ENCODE measurements at regions not wholly inside any gene's neighbourhood (a gene's known extent, or its start where the extent isn't known, plus 50 kb on each side); places are given as distances from the start of the nearest gene placed in this dataset.
A peak's percentile ranks its signal among the peaks of the same experiment; 100 is the strongest.

DNA sequence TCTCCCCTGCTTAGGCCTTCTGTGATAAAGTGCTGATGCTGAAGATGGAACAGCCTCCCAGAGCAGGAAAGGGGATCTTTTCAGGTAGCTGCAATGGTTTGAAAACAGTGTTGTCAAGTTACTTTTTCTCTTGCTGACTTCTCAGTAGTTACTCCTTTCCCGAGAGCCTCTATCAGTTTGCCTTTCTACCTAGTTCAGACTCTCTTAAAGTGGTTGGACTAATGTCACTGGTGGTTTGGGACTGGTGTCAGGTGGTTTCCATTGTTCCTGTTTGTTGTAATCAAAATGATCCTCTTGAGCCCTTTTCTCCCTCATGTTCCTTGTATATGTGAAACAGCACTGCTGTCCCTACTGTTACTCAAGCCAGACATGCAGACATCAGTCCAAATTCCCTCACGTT lies 91.4 kb downstream of the FAM217A start:
- no peak for DNase-seq (ENCODE audit: low read depth, low spot score)
- Histone ChIP-seq H3K9me3 (ENCODE audit: control insufficient read depth, low read depth, low read length) (no peaks in the 10 kb centered on the region), H3K4me3 (ENCODE audit: control insufficient read depth in 2 of 3, extremely low read depth in 1 of 3, insufficient read depth in 2 of 3, low read depth in 1 of 3, low read length in 3 of 3) (no peak overlapping the region), H3K36me3 (ENCODE audit: control insufficient read depth in 2 of 2, extremely low read depth in 1 of 2, insufficient read depth in 2 of 2, low read length in 2 of 2) (no peaks in the 10 kb centered on the region), H3K4me1 (ENCODE audit: control insufficient read depth, extremely low read depth, insufficient read depth, low read length) (peaks cover 14% of the 10 kb centered on the region), H3K27me3 (ENCODE audit: control insufficient read depth, extremely low read depth, insufficient read depth, low read length) (no peaks in the 10 kb centered on the region), H4K20me1 (ENCODE audit: control insufficient read depth, extremely low read depth, insufficient read depth, low read length) (no peaks in the 10 kb centered on the region), H2AFZ (ENCODE audit: control insufficient read depth, low read length) (no peak overlapping the region), H3K9ac (ENCODE audit: control insufficient read depth, extremely low read depth, insufficient read depth, low read length) (no peak overlapping the region), H3K9me1 (ENCODE audit: control insufficient read depth, extremely low read depth, insufficient read depth, low read length) (no peaks in the 10 kb centered on the region), H3K79me2 (ENCODE audit: control insufficient read depth, insufficient read depth, low read length) (no peaks in the 10 kb centered on the region), H3K4me2 (ENCODE audit: control insufficient read depth, extremely low read depth, insufficient read depth, low read depth, low read length) (no peak overlapping the region), H3K27ac (ENCODE audit: control insufficient read depth, insufficient read depth, low read length) (no peak overlapping the region)
- no peak for FAIRE-seq
- no peak for TF ChIP-seq EZH2 (IDR thresholded peaks at IDR 0.05; ENCODE audit: low read length)
- TF ChIP-seq, protein P1, sequence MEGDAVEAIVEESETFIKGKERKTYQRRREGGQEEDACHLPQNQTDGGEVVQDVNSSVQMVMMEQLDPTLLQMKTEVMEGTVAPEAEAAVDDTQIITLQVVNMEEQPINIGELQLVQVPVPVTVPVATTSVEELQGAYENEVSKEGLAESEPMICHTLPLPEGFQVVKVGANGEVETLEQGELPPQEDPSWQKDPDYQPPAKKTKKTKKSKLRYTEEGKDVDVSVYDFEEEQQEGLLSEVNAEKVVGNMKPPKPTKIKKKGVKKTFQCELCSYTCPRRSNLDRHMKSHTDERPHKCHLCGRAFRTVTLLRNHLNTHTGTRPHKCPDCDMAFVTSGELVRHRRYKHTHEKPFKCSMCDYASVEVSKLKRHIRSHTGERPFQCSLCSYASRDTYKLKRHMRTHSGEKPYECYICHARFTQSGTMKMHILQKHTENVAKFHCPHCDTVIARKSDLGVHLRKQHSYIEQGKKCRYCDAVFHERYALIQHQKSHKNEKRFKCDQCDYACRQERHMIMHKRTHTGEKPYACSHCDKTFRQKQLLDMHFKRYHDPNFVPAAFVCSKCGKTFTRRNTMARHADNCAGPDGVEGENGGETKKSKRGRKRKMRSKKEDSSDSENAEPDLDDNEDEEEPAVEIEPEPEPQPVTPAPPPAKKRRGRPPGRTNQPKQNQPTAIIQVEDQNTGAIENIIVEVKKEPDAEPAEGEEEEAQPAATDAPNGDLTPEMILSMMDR (optimal IDR thresholded peaks at IDR 0.05 in 1 of 3, IDR thresholded peaks at IDR 0.05 in 1 of 3, conservative IDR thresholded peaks at IDR 0.05 in 1 of 3; ENCODE audit: extremely low read depth in 1 of 3, insufficient read depth in 2 of 3, low read length in 3 of 3): no peak
- dilution Hi-C loops (cut with MboI; ENCODE audit: extremely low pct_ligation_motif_present, low sequenced_read_pairs): no loop called here

GRCh38 chr6:3990692-3991491 lies 88.0 kb downstream of the FAM217A start:
- Histone ChIP-seq H2AFZ (ENCODE audit: control insufficient read depth, low read length) (peak overlapping the region; percentile 100), H3K9me1 (ENCODE audit: control insufficient read depth, extremely low read depth, insufficient read depth, low read length) (no peaks in the 10 kb centered on the region), H3K9me3 (ENCODE audit: control insufficient read depth, low read depth, low read length) (no peaks in the 10 kb centered on the region), H3K79me2 (ENCODE audit: control insufficient read depth, insufficient read depth, low read length) (no peaks in the 10 kb centered on the region), H3K27ac (ENCODE audit: control insufficient read depth, insufficient read depth, low read length) (peak overlapping the region; percentile 63), H3K4me1 (ENCODE audit: control insufficient read depth, extremely low read depth, insufficient read depth, low read length) (peaks cover 14% of the 10 kb centered on the region), H3K36me3 (ENCODE audit: control insufficient read depth in 2 of 2, extremely low read depth in 1 of 2, insufficient read depth in 2 of 2, low read length in 2 of 2) (no peaks in the 10 kb centered on the region), H3K27me3 (ENCODE audit: control insufficient read depth, extremely low read depth, insufficient read depth, low read length) (no peaks in the 10 kb centered on the region), H3K9ac (ENCODE audit: control insufficient read depth, extremely low read depth, insufficient read depth, low read length) (peak overlapping the region; percentile 58), H4K20me1 (ENCODE audit: control insufficient read depth, extremely low read depth, insufficient read depth, low read length) (no peaks in the 10 kb centered on the region), H3K4me3 (ENCODE audit: control insufficient read depth in 2 of 3, extremely low read depth in 1 of 3, insufficient read depth in 2 of 3, low read depth in 1 of 3, low read length in 3 of 3) (peak overlapping the region in 2 of 3 experiments; percentile 58 to 71), H3K4me2 (ENCODE audit: control insufficient read depth, extremely low read depth, insufficient read depth, low read depth, low read length) (peak overlapping the region; percentile 95)
- FAIRE-seq: peak; percentile 68
- dilution Hi-C loops (cut with MboI; ENCODE audit: extremely low pct_ligation_motif_present, low sequenced_read_pairs): no loop called here
- DNase-seq (ENCODE audit: low read depth, low spot score): peak; percentile 44
- TF ChIP-seq, protein P1 (optimal IDR thresholded peaks at IDR 0.05 in 1 of 3, IDR thresholded peaks at IDR 0.05 in 1 of 3, conservative IDR thresholded peaks at IDR 0.05 in 1 of 3; ENCODE audit: extremely low read depth in 1 of 3, insufficient read depth in 2 of 3, low read length in 3 of 3): peak; percentile 88 to 98 (median 95)
- TF ChIP-seq EZH2 (IDR thresholded peaks at IDR 0.05; ENCODE audit: low read length): no peak
